HepG2 (cell line): ENCODE measurements at regions not wholly inside any gene's neighbourhood (a gene's known extent, or its start where the extent isn't known, plus 50 kb on each side); places are given as distances from the start of the nearest gene placed in this dataset.

Source experiments
- ATAC-seq: fragments of 200-7000 bp; cut with Tn5 transposase; 3 replicates; pipeline ENCODE4 v1.9.1; 2020; ENCODE audit warnings: mild to moderate bottlenecking, moderate library complexity
- BruUV-seq: library from RNA; stranded (reverse); fragments of 400-500 nt; replicated peaks from 2 replicates; lab custom pipeline; 2021; lab: Mats Ljungman, UMichigan
- CTCF ChIA-PET: fragments of 300-600 bp; formaldehyde crosslinking; extraction: SDS; loops from one replicate; lab custom pipeline; 2021; ENCODE audit warnings: low total read pairs, inconsistent platforms, low intra/inter-chr PET ratio; lab: Yijun Ruan, JAX
- POLR2A ChIA-PET: fragments of 350-600 bp; sonication (Branson Sonifier 250); formaldehyde crosslinking; loops from one replicate; lab custom pipeline; 2020; ENCODE audit warnings: antibody characterized with exemption, inconsistent platforms; lab: Yijun Ruan, JAX
- DNase-seq: peaks from one replicate; pipeline ENCODE4 v3.0.0-alpha.2; 2015; ENCODE audit warnings: low spot score
- FAIRE-seq: peaks from 3 replicates; lab custom pipeline; 2011; peaks lifted over from hg19 to GRCh38; lab: Jason Lieb, UNC
- H2AFZ ChIP-seq: one replicate; pipeline ENCODE4 v1.6.1; 2011; ENCODE audit warnings: low read length, inconsistent platforms
- H3K27ac ChIP-seq: fragments of 300-600 bp; 3 replicates; pipeline ENCODE4 v1.8.0; 2011; ENCODE audit warnings: mixed run types, mild to moderate bottlenecking, mixed read lengths, low read length, inconsistent platforms; ENCODE audit not compliant: insufficient read depth; ENCODE audit errors: extremely low read length
- H3K27me3 ChIP-seq, 2 experiments: fragments of 200-600 bp in 1 of 2; 2 replicates in 1 of 2; 3 replicates in 1 of 2; pipeline versions ENCODE4 v1.6.0 to v1.8.0; 2011; ENCODE audit warnings: low read length in 2 of 2, mild to moderate bottlenecking in 2 of 2, moderate library complexity in 2 of 2, inconsistent platforms in 1 of 2; ENCODE audit not compliant: insufficient read depth in 2 of 2, control insufficient read depth in 1 of 2
- H3K36me3 ChIP-seq, 2 experiments: fragments of 200-600 bp in 1 of 2; replicated peaks in 1 of 2; 2 replicates in 1 of 2; 3 replicates in 1 of 2; pipeline versions ENCODE4 v1.5.1 to v1.8.0; 2011; ENCODE audit warnings: low read length in 2 of 2, inconsistent platforms in 1 of 2; ENCODE audit not compliant: insufficient read depth in 2 of 2, control insufficient read depth in 1 of 2
- H3K4me1 ChIP-seq: 2 replicates; pipeline ENCODE4 v1.5.1; 2012; ENCODE audit warnings: low read length, inconsistent platforms; ENCODE audit not compliant: insufficient read depth
- H3K4me2 ChIP-seq: 2 replicates; pipeline ENCODE4 v1.6.0; 2011; ENCODE audit warnings: low read depth, low read length, inconsistent platforms
- H3K4me3 ChIP-seq, 3 experiments: fragments of 200-600 bp in 1 of 3; sonication (generic), shearing (Covaris generic) in 1 of 3; replicated peaks in 1 of 3; 2 replicates each; pipeline ENCODE4 v1.5.1; 2011 to 2016; ENCODE audit warnings: low read length in 3 of 3, inconsistent platforms in 2 of 3, low read depth in 2 of 3, mild to moderate bottlenecking in 2 of 3, control low read depth in 1 of 3, mixed read lengths in 1 of 3; ENCODE audit not compliant: insufficient read depth in 1 of 3
- H3K79me2 ChIP-seq: one replicate; pipeline ENCODE4 v1.6.1; 2011; ENCODE audit warnings: low read length, inconsistent platforms; ENCODE audit not compliant: insufficient read depth
- H3K9ac ChIP-seq: 2 replicates; pipeline ENCODE4 v1.6.0; 2011; ENCODE audit warnings: mild to moderate bottlenecking, low read depth, low read length, inconsistent platforms; ENCODE audit not compliant: insufficient read depth
- H3K9me3 ChIP-seq: 2 replicates; pipeline ENCODE4 v1.5.1; 2012; ENCODE audit warnings: mild to moderate bottlenecking, low read length
- H4K20me1 ChIP-seq: 2 replicates; pipeline ENCODE4 v1.6.0; 2011; ENCODE audit warnings: inconsistent platforms, mild to moderate bottlenecking, low read length, moderate library complexity; ENCODE audit not compliant: insufficient read depth
- BRCA1 ChIP-seq: sonication (generic); formaldehyde crosslinking; IDR thresholded peaks from 2 replicates; pipeline ENCODE4 v1.4.0; 2020; ENCODE audit warnings: missing genetic modification reagents
- MBD4 ChIP-seq: IDR thresholded peaks from 2 replicates; pipeline ENCODE4 v1.6.1; 2012; ENCODE audit warnings: low read length, inconsistent platforms, borderline replicate concordance
- MEIS2 ChIP-seq: sonication (generic); formaldehyde crosslinking; IDR thresholded peaks from 2 replicates; pipeline ENCODE4 v1.9.0; 2021; ENCODE audit warnings: mild to moderate bottlenecking, missing genetic modification reagents
- NR1H2 ChIP-seq: sonication (generic); formaldehyde crosslinking; IDR thresholded peaks from 2 replicates; pipeline ENCODE4 v1.8.1; 2022; ENCODE audit warnings: low read depth, missing genetic modification reagents, borderline replicate concordance
- PHF21A ChIP-seq: sonication (generic); formaldehyde crosslinking; IDR thresholded peaks from 2 replicates; pipeline ENCODE4 v1.5.0; 2020; ENCODE audit warnings: mild to moderate bottlenecking, missing genetic modification reagents
- SYNCRIP ChIP-seq: fragments of 200-400 bp; formaldehyde crosslinking; IDR thresholded peaks from 2 replicates; pipeline ENCODE4 v1.6.1; 2018; ENCODE audit warnings: mild to moderate bottlenecking, low read depth, low read length; ENCODE audit not compliant: insufficient read depth
- ZFP90 ChIP-seq: sonication (generic); formaldehyde crosslinking; IDR thresholded peaks from 2 replicates; pipeline ENCODE4 v1.8.0; 2022; ENCODE audit warnings: missing genetic modification reagents, mild to moderate bottlenecking, inconsistent platforms, borderline replicate concordance
- ZNF253 ChIP-seq: sonication (generic); formaldehyde crosslinking; IDR thresholded peaks from 2 replicates; pipeline ENCODE4 v1.8.0; 2022; ENCODE audit warnings: mild to moderate bottlenecking, missing genetic modification reagents, borderline replicate concordance
- ZNF451 ChIP-seq: sonication (generic); formaldehyde crosslinking; IDR thresholded peaks from 2 replicates; pipeline ENCODE4 v1.5.0; 2020; ENCODE audit warnings: mild to moderate bottlenecking, missing genetic modification reagents
- ZNF878 ChIP-seq: sonication (generic); formaldehyde crosslinking; IDR thresholded peaks from 2 replicates; pipeline ENCODE4 v1.8.1; 2023; ENCODE audit warnings: mild to moderate bottlenecking, missing genetic modification reagents, moderate library complexity
- ZSCAN9 ChIP-seq: IDR thresholded peaks from 2 replicates; pipeline ENCODE4 v1.6.1; 2016; ENCODE audit warnings: borderline replicate concordance
- WGBS: methylation state at CpG from one replicate; pipeline ENCODE4 v1.1.6; 2017; ENCODE audit warnings: low lambda C conversion rate; 5-methylcytosine and 5-hydroxymethylcytosine counted together
- in situ Hi-C: cut with HindIII; loops from 2 replicates; pipeline ENCODE4 v1.10.0; 2017; ENCODE audit warnings: low pct_unique_long_range_greater_than_20kb; ENCODE audit not compliant: extremely low pct_ligation_motif_present
- intact Hi-C: fragments of 100-400 bp; cut with micrococcal nuclease; formaldehyde crosslinking; loops from one replicate; pipeline ENCODE4 v1.10.0; 2022; ENCODE audit not compliant: unreplicated experiment
- TF ChIP-seq, protein P1 (sequence below): sonication (generic); formaldehyde crosslinking; IDR thresholded peaks from 2 replicates; pipeline ENCODE4 v1.5.0; 2020; ENCODE audit warnings: mild to moderate bottlenecking, missing genetic modification reagents
- TF ChIP-seq, protein P2 (sequence below): sonication (generic); formaldehyde crosslinking; IDR thresholded peaks from 2 replicates; pipeline ENCODE4 v1.4.0; 2020; ENCODE audit warnings: missing genetic modification reagents
- TF ChIP-seq, protein P3 (sequence below), 2 experiments: sonication (generic) in 1 of 2; formaldehyde crosslinking in 1 of 2; IDR thresholded peaks; 2 replicates each; pipeline versions ENCODE4 v1.6.1 to v1.9.0; 2014 to 2022; ENCODE audit warnings: antibody characterized with exemption in 1 of 2, borderline replicate concordance in 1 of 2, inconsistent platforms in 1 of 2, low read depth in 1 of 2, missing genetic modification reagents in 1 of 2

DNA sequence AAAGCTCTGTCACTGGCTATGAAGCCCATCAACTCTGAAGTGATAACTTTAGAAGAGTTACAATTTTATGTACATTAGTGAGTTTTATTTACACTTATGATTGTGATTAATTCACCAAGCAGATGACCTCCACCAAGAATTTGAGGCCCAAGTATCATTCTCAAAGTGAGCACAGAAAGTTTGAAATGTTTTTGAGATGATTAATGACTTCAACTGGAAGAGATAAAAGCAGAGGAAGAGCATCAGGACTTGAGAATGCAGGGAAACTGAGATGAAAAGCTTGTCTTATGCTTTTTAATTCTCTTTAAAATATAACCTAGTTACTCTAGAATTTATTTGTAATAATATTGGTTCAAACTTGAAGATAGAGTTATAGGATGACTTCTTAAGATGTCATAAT, 112.8 kb upstream of the H2AZ1 start (continued):
- TF ChIP-seq, protein P1, sequence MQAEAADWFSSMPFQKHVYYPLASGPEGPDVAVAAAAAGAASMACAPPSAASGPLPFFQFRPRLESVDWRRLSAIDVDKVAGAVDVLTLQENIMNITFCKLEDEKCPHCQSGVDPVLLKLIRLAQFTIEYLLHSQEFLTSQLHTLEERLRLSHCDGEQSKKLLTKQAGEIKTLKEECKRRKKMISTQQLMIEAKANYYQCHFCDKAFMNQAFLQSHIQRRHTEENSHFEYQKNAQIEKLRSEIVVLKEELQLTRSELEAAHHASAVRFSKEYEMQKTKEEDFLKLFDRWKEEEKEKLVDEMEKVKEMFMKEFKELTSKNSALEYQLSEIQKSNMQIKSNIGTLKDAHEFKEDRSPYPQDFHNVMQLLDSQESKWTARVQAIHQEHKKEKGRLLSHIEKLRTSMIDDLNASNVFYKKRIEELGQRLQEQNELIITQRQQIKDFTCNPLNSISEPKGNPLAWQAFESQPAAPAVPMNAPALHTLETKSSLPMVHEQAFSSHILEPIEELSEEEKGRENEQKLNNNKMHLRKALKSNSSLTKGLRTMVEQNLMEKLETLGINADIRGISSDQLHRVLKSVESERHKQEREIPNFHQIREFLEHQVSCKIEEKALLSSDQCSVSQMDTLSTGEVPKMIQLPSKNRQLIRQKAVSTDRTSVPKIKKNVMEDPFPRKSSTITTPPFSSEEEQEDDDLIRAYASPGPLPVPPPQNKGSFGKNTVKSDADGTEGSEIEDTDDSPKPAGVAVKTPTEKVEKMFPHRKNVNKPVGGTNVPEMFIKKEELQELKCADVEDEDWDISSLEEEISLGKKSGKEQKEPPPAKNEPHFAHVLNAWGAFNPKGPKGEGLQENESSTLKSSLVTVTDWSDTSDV (CRISPR knock-in tag), result no peak
- TF ChIP-seq, protein P2, sequence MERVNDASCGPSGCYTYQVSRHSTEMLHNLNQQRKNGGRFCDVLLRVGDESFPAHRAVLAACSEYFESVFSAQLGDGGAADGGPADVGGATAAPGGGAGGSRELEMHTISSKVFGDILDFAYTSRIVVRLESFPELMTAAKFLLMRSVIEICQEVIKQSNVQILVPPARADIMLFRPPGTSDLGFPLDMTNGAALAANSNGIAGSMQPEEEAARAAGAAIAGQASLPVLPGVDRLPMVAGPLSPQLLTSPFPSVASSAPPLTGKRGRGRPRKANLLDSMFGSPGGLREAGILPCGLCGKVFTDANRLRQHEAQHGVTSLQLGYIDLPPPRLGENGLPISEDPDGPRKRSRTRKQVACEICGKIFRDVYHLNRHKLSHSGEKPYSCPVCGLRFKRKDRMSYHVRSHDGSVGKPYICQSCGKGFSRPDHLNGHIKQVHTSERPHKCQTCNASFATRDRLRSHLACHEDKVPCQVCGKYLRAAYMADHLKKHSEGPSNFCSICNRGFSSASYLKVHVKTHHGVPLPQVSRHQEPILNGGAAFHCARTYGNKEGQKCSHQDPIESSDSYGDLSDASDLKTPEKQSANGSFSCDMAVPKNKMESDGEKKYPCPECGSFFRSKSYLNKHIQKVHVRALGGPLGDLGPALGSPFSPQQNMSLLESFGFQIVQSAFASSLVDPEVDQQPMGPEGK (CRISPR knock-in tag), result no peak
- TF ChIP-seq PHF21A (no peak), BRCA1 (no peak), SYNCRIP (no peak), ZSCAN9 (CRISPR knock-in tag) (no peak)
- TF ChIP-seq, all 625 proteins: peak for 0

DNA sequence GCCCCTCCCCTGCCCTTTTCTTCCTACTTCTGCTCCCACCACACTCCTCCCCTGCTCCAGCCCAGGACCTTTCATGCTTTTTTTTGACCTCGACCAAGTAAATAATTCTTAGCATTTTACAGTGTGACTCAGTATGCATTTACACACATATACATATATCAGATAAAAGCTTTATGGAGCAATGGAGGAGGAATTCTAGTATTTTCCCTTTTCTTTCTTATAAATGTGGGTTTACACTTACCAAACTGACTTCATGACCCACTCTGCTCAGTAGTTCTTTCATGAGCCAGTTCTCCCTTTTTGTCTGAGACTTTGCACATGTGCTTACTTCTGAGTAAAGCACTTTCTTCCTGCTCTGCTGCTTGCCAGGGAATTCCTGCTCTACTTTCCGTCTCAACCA, 111.8 kb upstream of the H2AZ1 start:
- Histone ChIP-seq H3K4me2 (no peak overlapping the region), H3K36me3 (no peaks in the 10 kb centered on the region), H3K4me3 (no peak overlapping the region), H3K4me1 (no peaks in the 10 kb centered on the region), H3K27me3 (no peaks in the 10 kb centered on the region), H4K20me1 (no peaks in the 10 kb centered on the region), H3K9ac (no peak overlapping the region)
- BruUV-seq, result no TSS peak
- POLR2A ChIA-PET, result no interaction called here
- 1% methylated on average over 2 of the region's 2 CpGs for WGBS
- ATAC-seq, result no peak
- TF ChIP-seq NR1H2 (CRISPR knock-in tag) (no peak), MBD4 (no peak), ZNF253 (CRISPR knock-in tag) (no peak), ZNF878 (CRISPR knock-in tag) (no peak), ZFP90 (no peak), MEIS2 (CRISPR knock-in tag) (no peak), ZNF451 (CRISPR knock-in tag) (no peak)
- TF ChIP-seq, protein P3, sequence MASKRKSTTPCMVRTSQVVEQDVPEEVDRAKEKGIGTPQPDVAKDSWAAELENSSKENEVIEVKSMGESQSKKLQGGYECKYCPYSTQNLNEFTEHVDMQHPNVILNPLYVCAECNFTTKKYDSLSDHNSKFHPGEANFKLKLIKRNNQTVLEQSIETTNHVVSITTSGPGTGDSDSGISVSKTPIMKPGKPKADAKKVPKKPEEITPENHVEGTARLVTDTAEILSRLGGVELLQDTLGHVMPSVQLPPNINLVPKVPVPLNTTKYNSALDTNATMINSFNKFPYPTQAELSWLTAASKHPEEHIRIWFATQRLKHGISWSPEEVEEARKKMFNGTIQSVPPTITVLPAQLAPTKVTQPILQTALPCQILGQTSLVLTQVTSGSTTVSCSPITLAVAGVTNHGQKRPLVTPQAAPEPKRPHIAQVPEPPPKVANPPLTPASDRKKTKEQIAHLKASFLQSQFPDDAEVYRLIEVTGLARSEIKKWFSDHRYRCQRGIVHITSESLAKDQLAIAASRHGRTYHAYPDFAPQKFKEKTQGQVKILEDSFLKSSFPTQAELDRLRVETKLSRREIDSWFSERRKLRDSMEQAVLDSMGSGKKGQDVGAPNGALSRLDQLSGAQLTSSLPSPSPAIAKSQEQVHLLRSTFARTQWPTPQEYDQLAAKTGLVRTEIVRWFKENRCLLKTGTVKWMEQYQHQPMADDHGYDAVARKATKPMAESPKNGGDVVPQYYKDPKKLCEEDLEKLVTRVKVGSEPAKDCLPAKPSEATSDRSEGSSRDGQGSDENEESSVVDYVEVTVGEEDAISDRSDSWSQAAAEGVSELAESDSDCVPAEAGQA (IDR thresholded peaks at IDR 0.05; ENCODE audit: low read depth), result no peak
- TF ChIP-seq, protein P3 (CRISPR knock-in tag; IDR thresholded peaks at IDR 0.05; ENCODE audit: borderline replicate concordance), result no peak
- TF ChIP-seq, all 625 proteins: peak for 0
- FAIRE-seq (no peak), DNase-seq (no peak)
- H3K9me3 ChIP-seq, result no peaks in the 10 kb centered on the region
- H3K27ac ChIP-seq, result no peak overlapping the region
- intact Hi-C loops (no loop called here), in situ Hi-C loops (no loop called here)
- CTCF ChIA-PET, result no interaction called here
- no peaks in the 10 kb centered on the region for H3K79me2 ChIP-seq
- H2AFZ ChIP-seq, result no peak overlapping the region
